HG02885 (cell line): ENCODE measurements at regions not wholly inside any gene's neighbourhood (a gene's known extent, or its start where the extent isn't known, plus 50 kb on each side); places are given as distances from the start of the nearest gene placed in this dataset.

Experiments used
- ATAC-seq: cut with Tn5 transposase; IDR thresholded peaks from one replicate; pipeline ENCODE4 v1.9.1; 2021; ENCODE audit warnings: mild to moderate bottlenecking; ENCODE audit not compliant: unreplicated experiment, poor library complexity

- no peak for ATAC-seq
Observed at GRCh38 chr1:93013145-93014065, 52.1 kb upstream of the DIPK1A start.

- ATAC-seq, result no peak
Observed at GRCh38 chr1:93014168-93014567, 52.9 kb upstream of the DIPK1A start.

GRCh38 chr1:93015590-93015989 lies 54.3 kb upstream of the DIPK1A start:
- ATAC-seq, result no peak

- no peak for ATAC-seq
Observed at GRCh38 chr1:93016171-93016570, 54.9 kb upstream of the DIPK1A start.

- peak; percentile 72 for ATAC-seq
Observed at GRCh38 chr1:93021539-93022134, 57.4 kb upstream of the MTF2 start.

GRCh38 chr1:93022580-93022979 lies 56.5 kb upstream of the MTF2 start:
- ATAC-seq, result no peak

GRCh38 chr1:93023281-93023680 lies 55.8 kb upstream of the MTF2 start:
- ATAC-seq, result no peak

- ATAC-seq, result no peak
Observed at GRCh38 chr1:93025572-93025971, 53.5 kb upstream of the MTF2 start.

- no peak for ATAC-seq
Observed at GRCh38 chr1:93028542-93028941, 50.5 kb upstream of the MTF2 start.
